Epidermal melanocyte (primary cell): ENCODE measurements at regions not wholly inside any gene's neighbourhood (a gene's known extent, or its start where the extent isn't known, plus 50 kb on each side); places are given as distances from the start of the nearest gene placed in this dataset.

Experiments
- DNase-seq: peaks from one replicate; pipeline ENCODE4 v3.0.0; 2011; ENCODE audit warnings: low spot score; ENCODE audit not compliant: insufficient read length

DNA sequence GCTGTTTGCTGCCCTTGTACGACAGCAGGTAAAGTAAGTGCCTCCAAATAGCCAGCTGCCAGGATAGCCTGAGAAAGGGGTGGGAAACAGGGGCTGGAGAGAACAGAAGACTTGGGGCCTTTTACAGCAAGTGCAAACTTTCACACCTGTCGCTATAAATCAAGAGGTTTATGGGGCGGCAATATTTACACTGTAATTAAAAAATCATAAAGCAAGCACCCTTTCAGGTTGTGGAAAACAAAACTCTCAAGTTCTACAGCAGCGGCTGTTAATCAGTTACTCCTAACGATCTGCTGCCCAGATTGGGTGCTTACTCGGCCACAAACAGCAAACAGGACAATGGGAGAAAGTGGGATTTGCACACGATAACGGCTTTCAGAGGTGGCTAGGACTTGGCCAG, 359.5 kb upstream of the ETAA1 start:
- DNase-seq, result no peak

- no peak for DNase-seq
These were observed 358.9 kb upstream of the ETAA1 start for GRCh38 chr2:67038195-67038594.

DNA sequence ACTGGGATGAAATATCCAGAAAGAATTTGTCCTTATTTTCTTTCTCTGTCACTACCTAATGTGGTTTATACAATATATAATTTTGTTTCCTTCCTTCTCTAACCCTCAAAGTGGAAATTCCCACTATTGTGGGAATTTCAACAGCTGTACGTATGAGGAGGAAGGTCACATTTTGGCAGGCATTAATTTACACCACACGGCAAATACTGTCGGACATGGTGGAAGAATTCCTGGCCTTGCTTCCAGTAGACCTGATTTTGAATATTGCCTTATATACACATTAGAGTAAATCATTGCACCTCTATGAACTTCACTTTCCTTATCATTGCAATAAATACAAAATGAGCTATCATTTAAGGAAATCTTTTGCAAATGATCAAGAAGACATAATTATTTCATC, 358.1 kb upstream of the ETAA1 start:
- DNase-seq, result no peak

- no peak for DNase-seq
These were observed 357.5 kb upstream of the ETAA1 start for GRCh38 chr2:67039517-67040103.

GRCh38 chr2:67041051-67041450, 356.1 kb upstream of the ETAA1 start:
- no peak for DNase-seq

DNA sequence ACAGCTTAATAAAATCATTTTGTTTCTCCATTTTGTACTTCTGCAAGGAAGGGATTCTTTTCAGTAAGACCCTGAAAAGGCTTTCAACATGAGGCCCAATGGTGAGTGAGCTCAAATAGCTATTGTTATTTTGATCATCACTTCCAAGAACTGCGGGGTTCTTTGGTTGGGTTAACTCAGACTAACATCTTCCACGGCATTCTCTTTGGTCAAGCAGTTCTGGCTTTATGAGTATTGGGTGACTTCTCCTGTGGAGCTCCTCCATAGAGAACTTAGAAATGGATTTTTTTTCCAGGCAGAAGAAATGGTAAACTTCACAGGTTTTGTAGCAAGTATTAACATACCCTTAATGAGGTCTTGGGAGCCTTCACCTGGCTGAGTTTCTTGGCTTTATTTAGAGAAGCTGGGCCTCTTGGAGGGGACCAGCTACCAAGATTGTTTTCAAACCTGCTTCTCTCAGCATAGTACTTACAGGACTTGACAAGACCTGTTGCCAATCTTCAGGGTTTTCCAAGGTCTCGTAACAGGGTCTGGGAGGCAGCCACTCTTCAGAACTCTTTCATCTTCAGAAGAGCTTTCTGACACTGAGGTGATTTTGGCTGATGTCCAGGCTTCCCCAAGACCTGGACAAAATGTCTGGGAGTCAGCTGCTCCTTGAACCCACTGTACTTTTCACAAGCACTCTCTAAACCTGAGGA, 353.2 kb upstream of the ETAA1 start:
- DNase-seq, result no peak

- no peak for DNase-seq
These were observed 350.5 kb upstream of the ETAA1 start for GRCh38 chr2:67046591-67046990.

- DNase-seq, result no peak
These were observed 348.8 kb upstream of the ETAA1 start for GRCh38 chr2:67048314-67048713.

DNA sequence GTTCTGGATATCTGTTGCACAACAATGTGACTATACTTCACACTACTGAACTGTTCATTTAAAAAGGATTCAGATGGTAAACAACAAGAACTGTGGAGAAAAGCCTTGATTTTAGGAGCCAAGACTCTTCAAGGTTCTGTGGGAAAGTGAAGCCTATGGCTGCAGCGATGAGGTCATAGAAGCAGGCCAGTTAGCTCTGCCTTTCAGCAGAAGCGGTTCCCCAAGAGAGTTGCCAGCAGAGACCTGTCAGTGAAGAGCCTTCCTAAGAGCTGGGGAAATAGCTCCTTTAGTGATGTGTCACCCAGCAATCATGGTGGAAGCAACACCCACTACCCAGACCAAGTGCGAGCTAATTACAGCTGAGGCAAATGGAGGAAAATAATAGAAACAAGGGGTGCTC, 346.5 kb upstream of the ETAA1 start:
- DNase-seq, result no peak

GRCh38 chr2:67054728-67055127, 342.4 kb upstream of the ETAA1 start:
- no peak for DNase-seq

GRCh38 chr2:67055387-67056304, 341.5 kb upstream of the ETAA1 start:
- no peak for DNase-seq

- no peak for DNase-seq
These were observed 340.0 kb upstream of the ETAA1 start for GRCh38 chr2:67057123-67057522.

DNA sequence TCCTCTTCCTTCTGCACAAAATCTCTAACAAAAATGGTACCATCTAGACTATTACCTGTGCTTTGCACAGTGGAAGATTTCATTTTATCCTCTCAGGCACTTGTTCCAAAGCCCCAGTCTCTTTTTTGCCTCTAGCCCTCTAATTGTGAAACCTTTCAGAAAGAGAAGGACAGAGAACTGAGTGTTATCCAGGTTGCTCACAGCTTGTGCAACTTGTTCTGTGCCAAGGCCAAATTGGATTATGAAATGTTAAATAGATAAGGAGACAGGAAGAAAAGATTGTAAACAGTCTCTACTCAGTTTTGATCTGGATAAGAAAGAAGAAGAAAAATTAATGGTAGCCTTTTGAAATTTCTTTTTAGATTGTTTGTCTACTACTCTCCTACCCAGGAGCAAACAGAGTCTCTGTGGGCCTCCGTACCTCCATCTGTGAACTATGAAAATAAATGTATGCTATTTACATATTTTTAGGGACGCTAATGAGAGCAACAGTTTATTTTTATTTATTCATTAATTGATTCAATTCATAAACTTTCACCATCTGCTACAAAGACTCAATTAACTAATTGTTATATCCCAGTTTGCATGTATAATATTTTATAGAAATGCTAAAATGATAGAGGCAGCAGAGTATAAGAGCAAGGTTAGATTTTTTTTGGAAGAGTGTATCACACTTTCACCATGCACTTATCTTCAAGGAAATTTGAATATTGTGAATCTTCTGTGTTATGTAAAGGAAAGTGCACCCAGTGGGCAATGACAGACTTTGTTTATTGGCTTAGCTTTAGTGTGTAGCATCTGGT, 339.0 kb upstream of the ETAA1 start:
- no peak for DNase-seq

- no peak for DNase-seq
These were observed 332.1 kb upstream of the ETAA1 start for GRCh38 chr2:67065046-67065445.

GRCh38 chr2:67066782-67067181, 330.4 kb upstream of the ETAA1 start:
- DNase-seq, result no peak

DNA sequence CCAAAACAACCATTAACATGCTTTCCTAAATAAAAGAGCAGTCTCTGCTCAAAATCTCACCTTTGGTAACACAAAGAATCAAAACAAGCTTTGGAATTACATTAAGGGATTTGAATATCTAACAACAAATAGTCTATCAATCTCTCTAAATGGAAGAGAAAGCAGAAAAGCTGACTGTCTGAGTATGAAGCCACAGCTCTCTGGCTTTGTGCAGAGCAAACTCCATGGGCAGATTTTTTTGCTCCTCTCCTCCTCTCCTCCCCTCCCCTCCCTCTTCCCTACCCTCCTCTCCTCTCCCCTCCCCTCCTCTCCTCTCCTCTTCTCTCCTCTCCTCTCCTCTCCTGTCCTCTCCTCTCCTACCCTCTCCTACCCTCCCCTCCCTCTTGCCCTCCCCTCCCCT, 329.5 kb upstream of the ETAA1 start:
- DNase-seq, result no peak

GRCh38 chr2:67070826-67071225, 326.3 kb upstream of the ETAA1 start:
- DNase-seq, result no peak

DNA sequence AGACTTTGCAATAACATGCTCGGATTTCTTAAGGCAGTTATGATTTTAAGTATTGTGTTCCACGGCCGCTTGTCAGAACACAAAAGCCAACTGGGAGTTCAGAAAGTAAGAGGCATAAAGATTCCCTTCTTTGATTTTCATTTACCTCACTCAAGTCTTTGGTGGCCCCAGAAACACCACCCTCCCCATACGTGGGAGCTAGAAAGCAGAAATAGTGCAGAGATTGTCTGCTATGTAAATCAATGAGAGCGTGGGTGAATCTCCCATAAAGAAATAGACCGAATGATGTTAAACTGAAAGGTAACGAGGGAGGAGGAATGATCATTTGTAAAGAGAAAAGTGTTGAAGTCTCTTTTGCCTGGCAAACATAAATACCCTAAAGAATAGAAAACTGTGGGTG, 322.1 kb upstream of the ETAA1 start:
- no peak for DNase-seq

DNA sequence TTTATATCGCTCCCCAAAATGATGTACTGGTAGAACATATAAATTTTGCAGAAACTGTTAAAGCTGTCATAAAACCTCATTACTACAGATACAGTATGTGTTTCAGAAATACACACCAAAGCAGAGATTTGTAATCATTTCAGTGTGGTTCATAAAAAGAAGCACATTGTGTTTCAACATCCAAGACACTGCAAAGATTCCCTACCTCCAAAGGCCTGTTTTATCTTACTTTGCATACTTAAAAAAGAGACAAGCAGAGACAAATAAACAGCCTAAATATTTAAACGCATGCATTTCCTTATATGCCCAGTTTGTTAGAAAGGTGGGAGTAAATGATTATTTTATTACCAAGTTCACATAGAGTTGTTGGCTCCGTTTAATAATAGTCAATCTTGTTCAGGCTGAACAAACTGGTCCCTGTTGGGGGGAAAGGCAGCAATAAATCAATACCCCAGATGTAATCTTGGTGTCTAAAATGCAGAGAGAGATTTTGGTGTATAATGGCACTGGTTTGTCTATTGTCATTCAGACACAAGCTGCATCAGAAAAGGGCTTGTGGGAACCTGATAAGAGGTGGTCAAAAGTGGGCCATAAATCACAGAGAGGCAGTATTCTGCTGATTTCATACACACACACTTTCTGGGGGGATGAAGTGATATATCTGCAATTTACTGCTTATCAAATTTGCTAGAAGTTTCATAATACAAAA, 321.4 kb upstream of the ETAA1 start:
- DNase-seq, result no peak

GRCh38 chr2:67076239-67076624, 320.9 kb upstream of the ETAA1 start:
- DNase-seq, result no peak

DNA sequence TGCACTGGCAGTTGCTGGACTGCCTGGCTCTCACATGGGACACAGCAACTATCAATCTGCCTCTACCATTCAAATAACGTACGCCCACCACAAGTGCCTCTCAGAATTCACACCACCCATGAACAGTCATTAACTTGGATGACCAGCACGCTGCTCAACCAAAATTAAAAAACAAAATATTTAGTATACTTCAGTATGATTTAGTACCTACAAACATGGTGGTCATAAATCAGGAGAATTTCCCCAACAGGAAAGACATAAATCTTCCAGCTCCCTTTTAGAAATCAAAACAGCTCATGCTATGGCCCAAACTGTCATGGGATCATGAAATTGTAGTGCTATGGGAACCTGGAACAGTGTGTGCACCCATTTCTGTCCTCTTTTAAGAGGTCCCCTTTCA, 317.4 kb upstream of the ETAA1 start:
- no peak for DNase-seq
